HL-60 (cell line): ENCODE measurements at regions not wholly inside any gene's neighbourhood (a gene's known extent, or its start where the extent isn't known, plus 50 kb on each side); places are given as distances from the start of the nearest gene placed in this dataset.
"Not testable (repeated sequence)": the region's sequence is repeated elsewhere in the genome, so short reads cannot be mapped to it uniquely, and the experiment has no call there.

ENCODE experiments used
- GABPA ChIP-seq: IDR thresholded peaks from 2 replicates; pipeline ENCODE4 v1.6.1; 2012; ENCODE audit warnings: low read depth
- POLR2AphosphoS5 ChIP-seq: IDR thresholded peaks from 2 replicates; pipeline ENCODE4 v1.6.1; 2012; ENCODE audit warnings: low read depth
- SPI1 ChIP-seq: IDR thresholded peaks from 2 replicates; pipeline ENCODE4 v1.6.1; 2012; ENCODE audit warnings: low read depth, mild to moderate bottlenecking, borderline replicate concordance
- TF ChIP-seq, protein P1 (sequence below): IDR thresholded peaks from one replicate; pipeline ENCODE4 v1.5.1; 2011; ENCODE audit warnings: low read length, control low read depth, inconsistent platforms; ENCODE audit not compliant: insufficient read depth
- TF ChIP-seq, protein P2 (sequence below): IDR thresholded peaks from 2 replicates; pipeline ENCODE4 v1.6.1; 2012; ENCODE audit warnings: low read depth; ENCODE audit not compliant: insufficient replicate concordance

- not testable (repeated sequence) for TF ChIP-seq POLR2AphosphoS5, GABPA, SPI1
- TF ChIP-seq, protein P1, sequence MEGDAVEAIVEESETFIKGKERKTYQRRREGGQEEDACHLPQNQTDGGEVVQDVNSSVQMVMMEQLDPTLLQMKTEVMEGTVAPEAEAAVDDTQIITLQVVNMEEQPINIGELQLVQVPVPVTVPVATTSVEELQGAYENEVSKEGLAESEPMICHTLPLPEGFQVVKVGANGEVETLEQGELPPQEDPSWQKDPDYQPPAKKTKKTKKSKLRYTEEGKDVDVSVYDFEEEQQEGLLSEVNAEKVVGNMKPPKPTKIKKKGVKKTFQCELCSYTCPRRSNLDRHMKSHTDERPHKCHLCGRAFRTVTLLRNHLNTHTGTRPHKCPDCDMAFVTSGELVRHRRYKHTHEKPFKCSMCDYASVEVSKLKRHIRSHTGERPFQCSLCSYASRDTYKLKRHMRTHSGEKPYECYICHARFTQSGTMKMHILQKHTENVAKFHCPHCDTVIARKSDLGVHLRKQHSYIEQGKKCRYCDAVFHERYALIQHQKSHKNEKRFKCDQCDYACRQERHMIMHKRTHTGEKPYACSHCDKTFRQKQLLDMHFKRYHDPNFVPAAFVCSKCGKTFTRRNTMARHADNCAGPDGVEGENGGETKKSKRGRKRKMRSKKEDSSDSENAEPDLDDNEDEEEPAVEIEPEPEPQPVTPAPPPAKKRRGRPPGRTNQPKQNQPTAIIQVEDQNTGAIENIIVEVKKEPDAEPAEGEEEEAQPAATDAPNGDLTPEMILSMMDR, result not testable (repeated sequence)
- TF ChIP-seq, protein P2, sequence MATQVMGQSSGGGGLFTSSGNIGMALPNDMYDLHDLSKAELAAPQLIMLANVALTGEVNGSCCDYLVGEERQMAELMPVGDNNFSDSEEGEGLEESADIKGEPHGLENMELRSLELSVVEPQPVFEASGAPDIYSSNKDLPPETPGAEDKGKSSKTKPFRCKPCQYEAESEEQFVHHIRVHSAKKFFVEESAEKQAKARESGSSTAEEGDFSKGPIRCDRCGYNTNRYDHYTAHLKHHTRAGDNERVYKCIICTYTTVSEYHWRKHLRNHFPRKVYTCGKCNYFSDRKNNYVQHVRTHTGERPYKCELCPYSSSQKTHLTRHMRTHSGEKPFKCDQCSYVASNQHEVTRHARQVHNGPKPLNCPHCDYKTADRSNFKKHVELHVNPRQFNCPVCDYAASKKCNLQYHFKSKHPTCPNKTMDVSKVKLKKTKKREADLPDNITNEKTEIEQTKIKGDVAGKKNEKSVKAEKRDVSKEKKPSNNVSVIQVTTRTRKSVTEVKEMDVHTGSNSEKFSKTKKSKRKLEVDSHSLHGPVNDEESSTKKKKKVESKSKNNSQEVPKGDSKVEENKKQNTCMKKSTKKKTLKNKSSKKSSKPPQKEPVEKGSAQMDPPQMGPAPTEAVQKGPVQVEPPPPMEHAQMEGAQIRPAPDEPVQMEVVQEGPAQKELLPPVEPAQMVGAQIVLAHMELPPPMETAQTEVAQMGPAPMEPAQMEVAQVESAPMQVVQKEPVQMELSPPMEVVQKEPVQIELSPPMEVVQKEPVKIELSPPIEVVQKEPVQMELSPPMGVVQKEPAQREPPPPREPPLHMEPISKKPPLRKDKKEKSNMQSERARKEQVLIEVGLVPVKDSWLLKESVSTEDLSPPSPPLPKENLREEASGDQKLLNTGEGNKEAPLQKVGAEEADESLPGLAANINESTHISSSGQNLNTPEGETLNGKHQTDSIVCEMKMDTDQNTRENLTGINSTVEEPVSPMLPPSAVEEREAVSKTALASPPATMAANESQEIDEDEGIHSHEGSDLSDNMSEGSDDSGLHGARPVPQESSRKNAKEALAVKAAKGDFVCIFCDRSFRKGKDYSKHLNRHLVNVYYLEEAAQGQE, result not testable (repeated sequence)
Observed at GRCh38 chr14:86750488-86750887, 1220.5 kb downstream of the FLRT2 start.
